Putamen (tissue), 1 donor: ENCODE measurements at regions not wholly inside any gene's neighbourhood (a gene's known extent, or its start where the extent isn't known, plus 50 kb on each side); places are given as distances from the start of the nearest gene placed in this dataset.

Experiments used
- DNase-seq: peaks from one replicate; pipeline ENCODE4 v3.0.0-alpha.2; 2016; ENCODE audit warnings: low spot score

DNA sequence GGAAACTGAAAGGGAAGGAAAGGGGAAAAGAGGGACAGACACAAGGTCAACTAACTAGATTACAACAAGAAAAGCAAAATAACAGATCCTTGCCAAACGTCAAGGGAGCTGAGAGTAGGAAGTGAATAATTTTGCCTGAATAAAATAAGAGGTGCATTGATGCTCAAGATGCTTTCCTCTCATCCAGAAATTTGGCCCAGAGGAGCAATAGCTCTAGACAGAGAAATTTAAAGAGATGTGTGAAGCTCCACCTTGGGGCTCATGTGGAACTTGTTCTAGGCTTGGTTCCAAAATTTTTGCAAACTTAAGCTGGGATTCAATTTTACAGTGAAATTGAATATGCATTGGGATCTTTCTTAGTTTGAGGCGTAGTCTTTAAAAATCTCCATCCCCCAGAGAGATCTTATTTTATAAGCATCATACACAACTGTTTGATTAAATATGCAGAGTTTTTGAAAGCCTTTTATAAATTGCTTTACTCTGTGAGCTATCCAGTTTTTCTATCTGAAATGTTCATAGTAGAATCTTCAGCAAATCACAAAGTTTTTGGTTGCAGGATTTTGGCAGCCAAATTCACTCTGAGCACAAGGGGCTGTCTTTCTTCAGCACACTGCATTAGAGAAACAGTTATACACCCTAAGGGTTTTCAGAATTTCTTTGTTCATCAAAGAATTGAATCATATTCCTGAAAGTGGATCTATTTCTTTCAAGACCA is 1159.5 kb downstream of the ADGRL3 start:
- DNase-seq: no peak

- DNase-seq: no peak
These were observed 1144.8 kb downstream of the ADGRL3 start for GRCh38 chr4:62344915-62345314.

- DNase-seq: no peak
These were observed 1144.3 kb downstream of the ADGRL3 start for GRCh38 chr4:62344474-62344873.

GRCh38 chr4:62342346-62342745 is 1142.2 kb downstream of the ADGRL3 start:
- no peak for DNase-seq

DNA sequence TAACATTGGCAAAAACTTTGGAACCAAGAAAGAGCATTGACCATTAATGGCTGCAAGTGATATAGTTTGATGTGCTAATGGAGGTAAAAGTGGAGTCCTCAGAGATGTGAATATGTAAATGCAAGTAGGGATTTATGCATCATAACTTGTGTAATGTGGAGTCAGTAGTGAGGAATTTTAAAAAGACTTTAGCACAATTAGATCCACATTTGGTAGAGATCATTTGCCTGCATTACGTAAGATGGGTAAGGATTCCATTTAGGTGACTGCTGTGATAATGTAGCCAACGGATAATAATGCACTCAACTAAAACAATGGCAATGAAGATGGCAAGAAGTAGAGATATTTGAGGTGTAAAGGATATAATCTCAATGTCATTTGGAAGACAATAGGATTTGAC is 1128.4 kb downstream of the ADGRL3 start:
- no peak for DNase-seq

DNA sequence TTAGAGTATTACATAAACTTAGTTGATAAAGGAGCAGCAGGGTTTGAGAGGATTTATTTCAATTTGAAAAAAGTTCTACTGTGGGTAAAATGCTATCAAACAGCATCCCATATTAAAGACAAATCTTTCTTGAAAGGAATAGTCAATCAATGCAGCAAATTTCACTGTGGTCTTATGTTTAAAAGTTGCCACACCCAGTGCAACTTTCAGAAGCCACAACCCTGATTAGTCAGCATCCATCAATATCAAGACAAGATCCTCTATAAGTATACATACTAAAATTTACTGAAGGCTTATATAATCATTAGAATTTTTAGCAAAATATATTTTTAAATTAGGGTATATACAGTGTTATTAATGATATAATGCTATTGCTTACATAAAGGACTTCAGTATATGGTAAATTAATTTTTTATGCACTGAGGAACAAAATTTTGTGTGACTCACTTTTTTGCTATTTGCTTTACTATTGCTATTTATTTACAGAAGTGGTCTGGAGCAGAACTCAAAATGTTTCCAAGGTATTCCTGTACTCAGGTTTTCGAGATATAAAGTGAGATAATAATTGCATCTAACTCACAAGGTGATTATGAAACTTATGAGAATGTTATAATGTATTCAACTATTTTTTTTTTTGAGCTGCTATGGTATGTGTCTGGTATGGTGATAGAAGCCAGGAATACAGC is 1127.6 kb downstream of the ADGRL3 start:
- no peak for DNase-seq

DNA sequence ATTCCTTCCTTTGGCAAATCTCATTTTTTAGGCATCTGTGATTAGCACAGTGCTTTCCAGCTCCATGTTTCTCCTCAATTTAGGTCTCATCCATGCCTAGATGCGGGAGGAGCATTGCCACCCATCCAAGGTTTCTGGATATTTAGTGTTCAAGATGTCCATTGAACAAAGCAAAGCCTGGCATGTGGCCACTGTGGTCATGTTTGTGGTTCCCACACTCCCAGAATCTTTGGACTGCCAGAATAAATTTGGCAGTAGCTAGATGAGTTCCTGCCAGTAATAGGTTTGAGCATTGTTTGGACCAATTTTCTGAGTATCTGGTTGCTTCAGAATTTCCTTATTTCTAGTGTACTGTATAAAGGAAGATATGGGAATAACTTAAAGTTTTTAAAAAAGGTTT is 1124.1 kb downstream of the ADGRL3 start:
- no peak for DNase-seq

GRCh38 chr4:62320612-62321011 is 1120.5 kb downstream of the ADGRL3 start:
- no peak for DNase-seq

DNA sequence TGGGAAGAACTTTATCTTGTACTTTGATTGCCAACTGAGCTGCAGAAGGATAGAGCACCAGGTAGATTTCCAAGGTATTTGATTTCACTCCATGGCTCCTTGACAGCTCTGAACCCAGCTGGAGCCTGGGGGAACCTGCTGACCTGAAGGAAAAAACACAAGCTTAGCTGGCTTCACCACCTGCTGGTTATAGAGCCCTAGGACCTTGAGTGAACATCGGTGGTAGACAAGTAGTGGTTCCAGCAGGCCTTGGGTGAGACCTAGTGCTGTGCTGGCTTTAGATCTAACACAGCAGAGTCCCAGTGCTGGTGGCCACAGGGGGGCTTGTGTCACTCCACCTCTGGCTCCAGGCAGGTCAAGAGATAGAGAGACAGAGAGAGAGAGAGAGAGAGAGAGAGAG is 1102.6 kb downstream of the ADGRL3 start:
- no peak for DNase-seq

DNA sequence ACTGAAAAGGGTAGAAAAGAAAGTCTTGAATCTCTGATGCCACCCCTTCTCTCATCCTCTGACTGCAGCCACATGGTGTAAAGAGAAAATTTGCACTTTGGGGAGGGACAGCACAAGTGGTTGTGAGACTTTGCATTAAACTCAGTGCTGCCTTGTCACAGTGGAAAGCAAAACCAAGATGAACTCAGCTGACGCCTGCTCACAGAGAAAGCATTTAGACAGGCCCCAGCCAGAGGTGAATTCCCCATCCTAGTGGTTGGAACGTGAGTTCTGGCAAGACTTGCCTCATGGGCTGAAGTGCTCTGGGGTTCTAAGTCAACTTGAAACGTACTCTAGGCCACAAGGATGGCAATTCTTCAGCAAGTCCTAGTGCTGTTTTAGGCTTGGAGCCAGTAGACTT is 1101.4 kb downstream of the ADGRL3 start:
- DNase-seq: no peak

- no peak for DNase-seq
These were observed 1093.4 kb downstream of the ADGRL3 start for GRCh38 chr4:62293551-62293950.

- DNase-seq: no peak
These were observed 1092.8 kb downstream of the ADGRL3 start for GRCh38 chr4:62292911-62293310.

GRCh38 chr4:62288808-62289541 is 1088.8 kb downstream of the ADGRL3 start:
- no peak for DNase-seq

GRCh38 chr4:62285026-62285425 is 1084.9 kb downstream of the ADGRL3 start:
- no peak for DNase-seq

GRCh38 chr4:62279689-62280088 is 1079.6 kb downstream of the ADGRL3 start:
- no peak for DNase-seq

GRCh38 chr4:62275470-62275869 is 1075.3 kb downstream of the ADGRL3 start:
- DNase-seq: no peak

GRCh38 chr4:62274782-62275181 is 1074.7 kb downstream of the ADGRL3 start:
- no peak for DNase-seq

GRCh38 chr4:62271107-62271506 is 1071.0 kb downstream of the ADGRL3 start:
- no peak for DNase-seq

GRCh38 chr4:62269918-62270317 is 1069.8 kb downstream of the ADGRL3 start:
- DNase-seq: no peak

- DNase-seq: no peak
These were observed 1063.3 kb downstream of the ADGRL3 start for GRCh38 chr4:62263454-62263853.

DNA sequence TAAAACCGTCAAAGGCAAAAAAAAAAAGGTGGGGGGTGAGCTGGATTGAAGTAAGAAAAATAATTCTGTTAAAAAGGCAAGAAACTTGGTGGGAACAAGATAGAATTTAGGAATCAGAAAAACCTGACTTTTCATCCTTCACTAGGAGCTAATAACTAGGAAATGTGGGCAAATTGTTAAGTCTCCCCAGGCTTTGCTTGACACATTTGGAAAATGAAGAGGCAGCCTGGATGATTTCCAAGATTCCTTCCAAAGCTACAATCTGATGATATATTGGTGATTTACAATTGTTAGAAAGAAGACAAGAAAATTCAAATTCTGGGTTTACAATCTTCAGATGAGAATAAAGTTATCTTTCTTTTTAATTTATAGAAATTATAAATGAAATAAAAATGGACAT is 1062.5 kb downstream of the ADGRL3 start:
- peak; percentile 58 for DNase-seq

DNA sequence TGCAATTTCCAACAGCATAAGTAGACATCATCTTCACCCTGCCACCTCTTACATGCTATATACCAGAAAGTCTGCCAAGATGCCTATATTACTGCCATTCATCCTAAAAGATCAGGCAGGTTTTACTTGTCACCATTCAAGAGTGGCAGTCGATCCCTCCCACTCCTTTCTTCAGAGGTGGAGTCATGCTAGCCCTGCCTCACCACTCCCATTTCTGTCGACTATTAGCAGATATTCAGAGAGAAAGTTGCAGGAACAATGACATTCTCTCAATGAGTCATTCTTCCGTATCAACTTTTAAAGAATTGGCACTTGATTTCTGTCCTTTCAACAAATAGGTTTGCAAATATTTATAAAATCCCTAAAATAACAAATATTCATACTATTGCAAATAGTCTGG is 1060.1 kb downstream of the ADGRL3 start:
- DNase-seq: peak; percentile 11

GRCh38 chr4:62256479-62256878 is 1056.4 kb downstream of the ADGRL3 start:
- no peak for DNase-seq
